ENCODE measurements at regions not wholly inside any gene's neighbourhood (a gene's known extent, or its start where the extent isn't known, plus 50 kb on each side); places are given as distances from the start of the nearest gene placed in this dataset.

DNA sequence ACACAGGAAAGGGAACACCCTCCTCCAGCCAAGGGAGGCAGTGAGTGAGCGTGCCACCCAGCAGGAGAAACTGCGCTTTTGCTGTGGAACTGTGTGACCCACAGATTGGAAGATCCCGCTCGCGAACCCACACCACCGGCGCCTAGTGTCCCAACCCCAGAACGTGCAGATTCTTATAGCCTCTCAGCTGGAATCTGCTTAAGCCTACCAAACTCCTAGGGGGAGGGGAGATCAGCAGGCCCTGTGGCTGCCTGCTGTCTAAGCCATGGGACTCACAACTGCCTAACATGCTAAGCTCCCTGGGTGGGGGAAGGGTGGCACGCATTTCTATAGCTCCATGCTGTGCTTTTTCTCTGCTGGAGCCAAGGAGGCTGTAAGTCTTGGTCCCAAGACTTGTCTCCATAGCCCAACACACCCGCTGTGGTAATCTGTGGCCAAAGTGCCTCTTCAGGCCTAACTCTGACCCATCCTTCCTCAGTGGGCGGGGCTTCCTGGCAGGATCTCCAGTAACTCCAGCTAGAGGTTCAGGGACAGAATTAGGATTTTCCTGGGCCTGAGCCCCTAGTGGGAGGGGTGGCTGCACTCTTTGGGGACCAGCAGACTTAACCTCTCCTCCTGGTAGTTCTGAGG lies 485.0 kb downstream of the TAF11L14 start:
- TF ChIP-seq ZFX (IDR thresholded peaks at IDR 0.05; ENCODE audit: borderline replicate concordance) = no peak
- TF ChIP-seq, protein P1, sequence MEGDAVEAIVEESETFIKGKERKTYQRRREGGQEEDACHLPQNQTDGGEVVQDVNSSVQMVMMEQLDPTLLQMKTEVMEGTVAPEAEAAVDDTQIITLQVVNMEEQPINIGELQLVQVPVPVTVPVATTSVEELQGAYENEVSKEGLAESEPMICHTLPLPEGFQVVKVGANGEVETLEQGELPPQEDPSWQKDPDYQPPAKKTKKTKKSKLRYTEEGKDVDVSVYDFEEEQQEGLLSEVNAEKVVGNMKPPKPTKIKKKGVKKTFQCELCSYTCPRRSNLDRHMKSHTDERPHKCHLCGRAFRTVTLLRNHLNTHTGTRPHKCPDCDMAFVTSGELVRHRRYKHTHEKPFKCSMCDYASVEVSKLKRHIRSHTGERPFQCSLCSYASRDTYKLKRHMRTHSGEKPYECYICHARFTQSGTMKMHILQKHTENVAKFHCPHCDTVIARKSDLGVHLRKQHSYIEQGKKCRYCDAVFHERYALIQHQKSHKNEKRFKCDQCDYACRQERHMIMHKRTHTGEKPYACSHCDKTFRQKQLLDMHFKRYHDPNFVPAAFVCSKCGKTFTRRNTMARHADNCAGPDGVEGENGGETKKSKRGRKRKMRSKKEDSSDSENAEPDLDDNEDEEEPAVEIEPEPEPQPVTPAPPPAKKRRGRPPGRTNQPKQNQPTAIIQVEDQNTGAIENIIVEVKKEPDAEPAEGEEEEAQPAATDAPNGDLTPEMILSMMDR (IDR thresholded peaks at IDR 0.05) = no peak
- no peak overlapping the region for H3K27ac ChIP-seq

DNA sequence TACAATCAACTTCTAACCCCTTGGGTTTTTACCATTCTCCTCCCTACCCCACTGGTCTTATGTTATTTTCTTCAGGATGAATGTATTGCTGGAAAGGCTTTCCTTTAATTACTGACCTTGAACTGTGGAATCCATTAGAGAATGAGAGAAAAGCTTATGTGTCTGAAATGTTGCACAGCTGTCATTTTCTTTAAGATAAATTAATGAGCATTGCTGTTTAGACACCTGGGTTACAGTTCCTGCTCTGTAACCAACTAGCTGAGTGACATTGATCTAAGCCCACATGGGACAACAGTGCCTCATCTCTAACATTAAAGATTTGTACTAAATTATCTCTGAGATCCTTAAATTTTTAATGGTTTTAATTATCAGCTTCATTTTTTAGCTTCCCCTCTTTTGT lies 507.0 kb downstream of the TAF11L14 start:
- TF ChIP-seq ZFX (IDR thresholded peaks at IDR 0.05; ENCODE audit: borderline replicate concordance) = no peak
- TF ChIP-seq, protein P1 (IDR thresholded peaks at IDR 0.05) = no peak
- no peak overlapping the region for H3K27ac ChIP-seq

DNA sequence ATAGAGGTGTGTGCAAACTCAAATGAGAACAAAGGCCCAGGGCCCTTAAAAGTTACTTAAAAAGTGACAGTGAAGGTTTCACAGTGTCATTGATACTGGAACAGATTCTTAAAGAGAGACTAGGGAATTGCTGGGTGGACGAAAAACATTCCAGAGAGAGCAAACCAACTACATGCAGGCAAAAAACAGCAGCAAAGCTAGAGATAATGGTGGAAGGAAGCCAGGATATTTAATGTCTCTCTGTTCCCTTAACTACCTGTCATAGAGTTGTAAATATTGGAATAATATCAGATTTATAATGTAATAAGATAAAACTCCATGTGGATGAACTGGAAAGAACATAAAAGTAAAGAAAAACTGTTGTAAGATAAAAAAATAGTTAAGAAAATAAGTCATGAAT lies 508.6 kb downstream of the TAF11L14 start:
- H3K27ac ChIP-seq = no peak overlapping the region
- no peak for TF ChIP-seq ZFX (IDR thresholded peaks at IDR 0.05; ENCODE audit: borderline replicate concordance)
- TF ChIP-seq, protein P1 (IDR thresholded peaks at IDR 0.05) = no peak

DNA sequence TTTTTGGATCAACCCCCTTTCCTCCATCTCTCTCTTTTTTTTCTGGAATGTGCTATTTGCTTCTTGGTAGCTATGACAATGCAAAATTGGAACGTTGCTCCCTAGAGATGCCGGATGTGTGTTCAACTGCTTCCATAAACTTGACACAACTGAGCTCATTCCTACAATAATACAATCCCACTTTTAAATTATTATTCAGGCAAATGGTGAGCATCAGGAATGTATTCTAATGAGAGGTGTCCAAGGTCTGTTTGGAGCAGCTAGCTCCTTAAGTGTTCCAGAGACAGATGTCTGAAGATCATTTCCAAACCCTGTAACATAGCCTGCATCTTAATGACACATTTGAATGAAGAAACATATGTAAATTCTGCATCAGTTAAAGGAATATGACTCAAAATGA lies 518.4 kb downstream of the TAF11L14 start:
- H3K27ac ChIP-seq = no peak overlapping the region
- TF ChIP-seq ZFX (IDR thresholded peaks at IDR 0.05; ENCODE audit: borderline replicate concordance) = no peak
- TF ChIP-seq, protein P1 (IDR thresholded peaks at IDR 0.05) = no peak

DNA sequence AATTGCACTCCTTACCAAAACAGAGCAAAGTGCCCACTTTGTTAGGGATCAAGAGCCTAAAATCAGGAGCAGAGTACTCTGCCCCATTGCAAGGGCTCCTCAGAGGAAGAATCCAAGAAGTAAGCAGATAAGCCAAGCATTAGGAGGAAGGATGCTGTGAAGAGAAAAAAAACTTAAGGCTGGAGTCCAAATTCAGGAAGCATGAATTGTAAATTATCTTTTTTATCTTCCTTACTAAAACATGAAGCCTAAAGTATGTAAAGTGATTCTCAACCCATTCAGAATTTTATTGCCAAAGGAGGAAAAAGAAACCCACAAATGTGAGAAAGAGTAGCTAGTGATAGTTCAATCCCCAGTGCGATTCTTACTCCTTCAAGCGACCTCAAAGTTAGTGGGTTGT lies 523.9 kb downstream of the TAF11L14 start:
- TF ChIP-seq, protein P1 (IDR thresholded peaks at IDR 0.05) = no peak
- no peak for TF ChIP-seq ZFX (IDR thresholded peaks at IDR 0.05; ENCODE audit: borderline replicate concordance)
- no peak overlapping the region for H3K27ac ChIP-seq

DNA sequence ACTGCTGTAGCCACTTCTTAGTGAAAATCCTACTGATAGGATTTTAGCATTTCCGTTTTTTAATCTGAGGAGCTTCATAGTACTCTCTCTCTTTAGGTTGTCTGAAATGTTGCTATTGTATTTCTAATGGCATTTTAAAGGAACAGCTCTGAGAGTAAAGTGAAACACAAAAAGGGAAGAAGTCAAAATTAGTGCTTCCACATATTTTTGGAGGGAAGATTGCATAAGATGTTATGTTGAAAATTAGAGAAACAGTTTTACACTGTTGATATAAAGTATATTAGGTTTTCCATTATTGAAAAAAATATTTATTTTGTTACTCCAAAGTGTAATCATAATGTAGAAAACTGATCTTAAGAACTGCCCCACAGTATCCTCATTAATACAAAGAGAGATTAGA lies 525.1 kb downstream of the TAF11L14 start:
- H3K27ac ChIP-seq = no peak overlapping the region
- no peak for TF ChIP-seq ZFX (IDR thresholded peaks at IDR 0.05; ENCODE audit: borderline replicate concordance)
- TF ChIP-seq, protein P1 (IDR thresholded peaks at IDR 0.05) = no peak

DNA sequence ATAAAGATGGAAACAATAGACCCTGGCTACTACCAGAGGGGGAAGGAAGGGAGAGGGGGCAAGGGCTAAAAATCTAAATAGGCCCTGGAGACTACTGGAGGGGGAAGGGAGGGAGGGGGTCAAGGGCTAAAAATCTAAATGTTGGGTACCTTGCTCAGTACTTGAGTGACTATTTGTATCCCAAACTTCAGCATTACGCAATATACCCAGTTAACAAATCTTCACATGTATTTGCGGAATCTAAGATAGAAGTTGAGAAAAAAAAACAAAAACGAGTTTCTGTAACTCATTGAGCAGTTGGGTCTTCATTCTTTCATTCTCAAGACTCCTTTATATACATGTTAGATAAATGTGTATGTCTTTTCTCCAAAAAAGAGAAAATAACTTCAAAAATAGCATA lies 537.4 kb downstream of the TAF11L14 start:
- no peak overlapping the region for H3K27ac ChIP-seq
- TF ChIP-seq, protein P1 (IDR thresholded peaks at IDR 0.05) = no peak
- TF ChIP-seq ZFX (IDR thresholded peaks at IDR 0.05; ENCODE audit: borderline replicate concordance) = no peak

Measured in 22Rv1 (cell line).